Choroid plexus epithelial cell (primary cell): ENCODE measurements at regions not wholly inside any gene's neighbourhood (a gene's known extent, or its start where the extent isn't known, plus 50 kb on each side); places are given as distances from the start of the nearest gene placed in this dataset.

Experiments used
- DNase-seq: peaks from one replicate; pipeline ENCODE4 v3.0.0-alpha.2; 2010; ENCODE audit warnings: low read depth
- H3K4me3 ChIP-seq: 2 replicates; pipeline ENCODE4 v1.5.1; 2011; ENCODE audit warnings: low read depth, mild to moderate bottlenecking, control low read depth, low read length, moderate library complexity
- TF ChIP-seq, protein P1 (sequence below): conservative IDR thresholded peaks from 2 replicates; pipeline ENCODE4 v1.5.1; 2011; ENCODE audit warnings: low read depth, mild to moderate bottlenecking, control low read depth, inconsistent platforms, low read length, moderate library complexity

DNA sequence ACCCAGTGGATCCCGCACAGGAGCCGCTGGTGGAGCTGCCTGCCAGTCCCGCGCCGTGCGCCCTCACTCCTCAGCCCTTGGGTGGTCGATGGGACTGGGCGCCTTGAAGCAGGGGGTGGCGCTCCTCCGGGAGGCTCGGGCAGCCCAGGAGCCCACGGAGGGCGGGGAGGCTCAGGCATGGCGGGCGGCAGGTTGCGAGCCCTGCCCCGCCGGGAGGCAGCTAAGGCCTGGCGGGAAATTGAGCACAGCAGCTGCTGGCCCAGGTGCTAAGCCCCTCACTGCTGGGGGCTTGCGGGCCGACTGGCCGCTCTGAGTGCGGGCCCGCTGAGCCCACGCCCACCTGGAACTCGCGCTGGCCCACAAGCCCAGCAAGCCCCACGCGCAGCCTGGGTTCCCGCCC, 127.1 kb upstream of the TMEM164 start:
- DNase-seq = no peak
- TF ChIP-seq, protein P1, sequence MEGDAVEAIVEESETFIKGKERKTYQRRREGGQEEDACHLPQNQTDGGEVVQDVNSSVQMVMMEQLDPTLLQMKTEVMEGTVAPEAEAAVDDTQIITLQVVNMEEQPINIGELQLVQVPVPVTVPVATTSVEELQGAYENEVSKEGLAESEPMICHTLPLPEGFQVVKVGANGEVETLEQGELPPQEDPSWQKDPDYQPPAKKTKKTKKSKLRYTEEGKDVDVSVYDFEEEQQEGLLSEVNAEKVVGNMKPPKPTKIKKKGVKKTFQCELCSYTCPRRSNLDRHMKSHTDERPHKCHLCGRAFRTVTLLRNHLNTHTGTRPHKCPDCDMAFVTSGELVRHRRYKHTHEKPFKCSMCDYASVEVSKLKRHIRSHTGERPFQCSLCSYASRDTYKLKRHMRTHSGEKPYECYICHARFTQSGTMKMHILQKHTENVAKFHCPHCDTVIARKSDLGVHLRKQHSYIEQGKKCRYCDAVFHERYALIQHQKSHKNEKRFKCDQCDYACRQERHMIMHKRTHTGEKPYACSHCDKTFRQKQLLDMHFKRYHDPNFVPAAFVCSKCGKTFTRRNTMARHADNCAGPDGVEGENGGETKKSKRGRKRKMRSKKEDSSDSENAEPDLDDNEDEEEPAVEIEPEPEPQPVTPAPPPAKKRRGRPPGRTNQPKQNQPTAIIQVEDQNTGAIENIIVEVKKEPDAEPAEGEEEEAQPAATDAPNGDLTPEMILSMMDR = no peak

DNA sequence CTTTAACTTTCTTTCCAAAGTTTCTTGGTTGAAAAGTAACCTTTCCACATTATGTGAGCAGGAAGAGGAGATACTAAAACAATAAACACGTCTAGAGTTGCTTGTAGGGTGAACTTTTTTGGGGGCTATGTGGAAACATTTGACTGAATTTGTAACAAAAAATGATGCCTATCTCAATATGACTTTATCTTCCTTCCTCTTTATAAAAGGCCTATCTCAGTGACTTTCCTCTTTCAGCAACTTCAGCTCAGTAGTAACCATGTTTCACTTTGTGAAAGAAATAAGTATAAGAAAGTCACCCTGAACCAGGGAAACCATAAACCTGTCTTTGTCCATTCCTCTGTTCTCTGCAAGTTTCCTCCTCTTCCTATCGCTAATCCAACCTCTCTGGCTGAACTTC, 124.7 kb upstream of the TMEM164 start:
- TF ChIP-seq, protein P1 = no peak
- H3K4me3 ChIP-seq = no peak overlapping the region
- no peak for DNase-seq

More for the DNA sequence above, 127.1 kb upstream of the TMEM164 start:
- no peak overlapping the region for H3K4me3 ChIP-seq

DNA sequence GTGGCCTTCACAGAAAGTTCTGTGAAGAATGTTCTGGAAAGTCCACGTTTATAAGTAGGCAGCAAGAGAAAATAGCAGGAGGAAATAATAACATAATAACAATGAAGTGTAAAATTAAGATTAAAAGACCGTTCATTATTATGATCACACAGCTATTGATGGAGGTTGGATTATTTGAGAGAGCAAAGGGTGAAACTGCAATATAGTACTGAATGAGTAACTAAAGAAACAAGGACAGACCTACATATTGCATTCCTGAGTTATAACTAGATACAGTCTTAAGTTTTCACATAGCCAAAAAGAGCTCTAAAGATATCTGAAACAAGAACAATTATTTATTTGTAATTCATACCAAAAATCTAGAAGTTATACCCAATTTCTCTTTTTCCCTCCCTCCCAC, 122.9 kb upstream of the TMEM164 start:
- H3K4me3 ChIP-seq = no peak overlapping the region
- TF ChIP-seq, protein P1 = no peak
- DNase-seq = no peak

DNA sequence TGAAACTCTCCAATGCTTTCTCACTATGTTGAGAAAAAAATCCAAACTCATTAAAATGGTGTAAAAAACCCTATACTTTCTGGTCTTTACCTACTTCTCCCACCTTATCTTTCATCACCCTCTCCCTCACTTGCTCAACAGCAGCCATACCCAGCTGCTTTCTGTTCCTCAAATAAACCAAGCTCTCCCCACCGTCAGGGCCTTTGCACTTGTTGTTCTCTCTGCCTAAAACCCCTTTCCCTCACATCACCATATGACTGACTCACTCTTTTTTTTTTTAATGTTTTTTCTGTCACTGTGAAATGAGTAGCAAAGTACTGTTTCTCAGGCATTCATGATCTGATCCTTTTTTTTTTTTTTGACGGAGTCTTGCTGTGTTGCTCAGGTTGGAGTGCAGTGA, 122.3 kb upstream of the TMEM164 start:
- no peak overlapping the region for H3K4me3 ChIP-seq
- DNase-seq = no peak
- TF ChIP-seq, protein P1 = no peak

DNA sequence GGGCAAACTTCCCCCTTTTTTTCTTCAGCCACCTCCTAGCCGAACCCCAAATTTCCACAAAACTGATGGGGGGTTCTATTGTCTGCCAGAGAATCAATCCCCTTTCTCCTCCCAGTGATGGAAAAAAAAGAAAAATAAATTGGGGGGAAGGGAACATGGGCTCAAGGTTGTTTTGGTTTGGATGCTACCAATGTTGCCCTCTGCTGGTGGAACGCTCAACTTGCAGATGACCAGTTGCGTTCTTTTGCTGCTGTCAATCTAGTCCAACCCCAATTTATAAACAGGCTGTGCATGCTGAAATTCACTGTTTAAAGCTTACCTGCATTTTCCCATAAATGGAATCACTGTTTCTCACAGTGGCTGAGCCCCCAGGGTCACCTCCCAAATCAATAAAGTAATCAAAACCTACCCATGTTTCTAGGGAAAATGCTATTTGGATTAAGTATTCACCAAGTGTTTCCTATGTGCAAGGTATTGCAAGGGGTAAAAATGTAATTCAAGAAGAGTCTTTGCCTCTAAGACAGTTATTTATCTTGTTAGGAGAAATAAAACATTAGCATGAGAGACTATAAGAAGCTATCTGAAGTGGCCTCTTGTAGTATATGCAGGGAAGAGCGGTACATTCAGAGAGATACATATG, 116.7 kb upstream of the TMEM164 start:
- DNase-seq = peak; percentile 72
- H3K4me3 ChIP-seq = no peak overlapping the region
- TF ChIP-seq, protein P1 = peak; percentile 79

DNA sequence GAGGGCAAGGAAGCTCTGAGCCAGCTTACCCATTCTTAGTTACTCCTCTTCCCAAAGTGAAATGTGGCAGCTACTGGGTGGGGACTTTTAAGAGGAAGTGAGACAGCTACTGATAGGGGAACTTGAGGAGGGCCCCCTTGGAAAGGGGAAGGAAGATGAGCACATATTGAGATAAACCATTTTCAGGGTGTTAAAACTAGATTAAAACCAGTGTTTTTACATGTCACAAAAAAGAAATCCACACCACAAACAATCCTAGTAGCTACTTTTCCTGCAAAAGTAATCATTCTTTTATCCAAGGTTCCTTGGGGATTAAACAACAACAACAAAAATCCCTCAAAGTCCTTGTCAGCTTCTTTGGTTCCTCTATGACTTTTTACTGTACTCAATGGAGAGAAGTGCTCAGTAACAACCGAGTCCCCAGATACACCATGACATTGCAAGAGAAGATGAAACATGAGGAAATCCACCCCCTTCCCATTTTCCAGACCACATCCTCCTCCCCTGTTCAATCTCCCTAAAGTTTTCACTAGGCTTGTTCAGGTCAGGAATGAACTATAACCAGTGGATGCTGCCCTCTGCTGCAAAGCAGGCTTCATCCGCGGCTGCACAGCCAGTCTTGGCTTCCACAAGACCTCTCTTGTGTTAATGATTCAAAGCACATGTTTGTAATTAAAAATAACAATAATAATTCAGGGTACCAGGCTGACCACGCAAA, 113.5 kb upstream of the TMEM164 start:
- peak; percentile 52 for DNase-seq
- no peak overlapping the region for H3K4me3 ChIP-seq
- TF ChIP-seq, protein P1 = peak; percentile 65

DNA sequence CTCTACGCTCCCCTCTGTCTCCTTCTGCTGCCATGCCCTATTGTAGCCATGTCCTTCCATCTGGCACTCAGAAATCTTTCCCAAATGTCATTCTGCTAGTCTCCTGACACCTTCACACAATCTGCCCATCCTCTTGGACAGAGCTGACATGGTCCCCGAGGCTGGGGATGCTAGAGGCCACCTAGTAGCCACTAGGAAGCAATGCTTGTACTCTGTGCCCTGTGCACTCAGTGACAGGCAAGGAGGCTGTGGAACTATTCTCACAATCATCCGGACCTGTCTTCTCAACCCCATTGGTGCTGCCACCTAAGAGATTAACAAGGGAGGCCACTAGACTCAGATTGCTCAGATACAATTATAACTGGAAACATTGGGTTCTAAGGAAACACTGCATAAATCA, 112.6 kb upstream of the TMEM164 start:
- no peak for DNase-seq
- no peak overlapping the region for H3K4me3 ChIP-seq
- TF ChIP-seq, protein P1 = no peak
